HG03280 (cell line): ENCODE measurements at regions not wholly inside any gene's neighbourhood (a gene's known extent, or its start where the extent isn't known, plus 50 kb on each side); places are given as distances from the start of the nearest gene placed in this dataset.

ENCODE experiments used
- ATAC-seq: cut with Tn5 transposase; IDR thresholded peaks from one replicate; pipeline ENCODE4 v1.9.1; 2021; ENCODE audit warnings: mild to moderate bottlenecking, moderate library complexity; ENCODE audit not compliant: unreplicated experiment

GRCh38 chr10:129021594-129022304 is 445.3 kb upstream of the MGMT start:
- no peak for ATAC-seq

- no peak for ATAC-seq
Measured at GRCh38 chr10:129023082-129023481, 444.0 kb upstream of the MGMT start.

- ATAC-seq: no peak
Measured at GRCh38 chr10:129024046-129024445, 443.0 kb upstream of the MGMT start.

- ATAC-seq: no peak
Measured at GRCh38 chr10:129025787-129026186, 441.3 kb upstream of the MGMT start.

- no peak for ATAC-seq
Measured at GRCh38 chr10:129027906-129028305, 439.1 kb upstream of the MGMT start.

GRCh38 chr10:129028451-129028850 is 438.6 kb upstream of the MGMT start:
- no peak for ATAC-seq

GRCh38 chr10:129029051-129029450 is 438.0 kb upstream of the MGMT start:
- ATAC-seq: no peak

- ATAC-seq: no peak
Measured at GRCh38 chr10:129029851-129030602, 437.0 kb upstream of the MGMT start.

- ATAC-seq: no peak
Measured at GRCh38 chr10:129030603-129030895, 436.5 kb upstream of the MGMT start.

- peak; percentile 77 for ATAC-seq
Measured at GRCh38 chr10:129030996-129031843, 435.8 kb upstream of the MGMT start.

- no peak for ATAC-seq
Measured at GRCh38 chr10:129031844-129032150, 435.2 kb upstream of the MGMT start.

GRCh38 chr10:129032372-129033313 is 434.4 kb upstream of the MGMT start:
- no peak for ATAC-seq

- no peak for ATAC-seq
Measured at GRCh38 chr10:129033340-129033739, 433.7 kb upstream of the MGMT start.

GRCh38 chr10:129033790-129034272 is 433.2 kb upstream of the MGMT start:
- ATAC-seq: no peak

- ATAC-seq: no peak
Measured at GRCh38 chr10:129035052-129035827, 431.8 kb upstream of the MGMT start.

- no peak for ATAC-seq
Measured at GRCh38 chr10:129038522-129038921, 428.5 kb upstream of the MGMT start.

GRCh38 chr10:129039406-129040370 is 427.4 kb upstream of the MGMT start:
- no peak for ATAC-seq

GRCh38 chr10:129040377-129040776 is 426.7 kb upstream of the MGMT start:
- ATAC-seq: no peak

- ATAC-seq: no peak
Measured at GRCh38 chr10:129041916-129042315, 425.1 kb upstream of the MGMT start.
